GM12878 (cell line): ENCODE measurements at regions not wholly inside any gene's neighbourhood (a gene's known extent, or its start where the extent isn't known, plus 50 kb on each side); places are given as distances from the start of the nearest gene placed in this dataset.
A peak's percentile ranks its signal among the peaks of the same experiment; 100 is the strongest.

Experiments used
- ATAC-seq: fragments of 200-7000 bp; cut with Tn5 transposase; 3 replicates; pipeline ENCODE4 v1.9.1; 2020; ENCODE audit warnings: mild to moderate bottlenecking, moderate library complexity
- BruUV-seq: library from RNA; stranded (reverse); fragments of 400-500 nt; replicated peaks from 2 replicates; lab custom pipeline; 2021; lab: Mats Ljungman, UMichigan
- CTCF ChIA-PET: fragments of 300-600 bp; sonication (Branson Sonifier 250); formaldehyde crosslinking; extraction: SDS; loops from one replicate; lab custom pipeline; 2021; ENCODE audit warnings: inconsistent platforms; lab: Yijun Ruan, JAX
- POLR2A ChIA-PET: fragments of 350-600 bp; formaldehyde crosslinking; extraction: SDS; loops from one replicate; lab custom pipeline; 2021; ENCODE audit warnings: inconsistent platforms; lab: Charles Lee
- RAD21 ChIA-PET: fragments of 300-600 bp; sonication (Branson Sonifier 250); formaldehyde crosslinking; loops from one replicate; lab custom pipeline; 2023; ENCODE audit warnings: antibody characterized with exemption; ENCODE audit not compliant: unreplicated experiment; lab: Charles Lee
- SMC1A ChIA-PET: fragments of 300-600 bp; sonication (Branson Sonifier 250); formaldehyde crosslinking; loops from one replicate; lab custom pipeline; 2023; ENCODE audit not compliant: unreplicated experiment, uncharacterized antibody; lab: Charles Lee
- DNase-seq: peaks from one replicate; pipeline ENCODE4 v3.0.0-alpha.2; 2011; ENCODE audit warnings: low read depth, low spot score
- FAIRE-seq: peaks from 3 replicates; lab custom pipeline; 2011; peaks lifted over from hg19 to GRCh38; lab: Jason Lieb, UNC
- H2AFZ ChIP-seq: 2 replicates; pipeline ENCODE4 v1.6.0; 2011; ENCODE audit warnings: low read depth, low read length, control low read depth; ENCODE audit not compliant: control insufficient read depth
- H3K27ac ChIP-seq: 2 replicates; pipeline ENCODE4 v1.5.1; 2011; ENCODE audit warnings: control low read depth; ENCODE audit not compliant: control insufficient read depth, insufficient read depth
- H3K27me3 ChIP-seq, 2 experiments: replicated peaks in 1 of 2; 2 replicates each; pipeline versions ENCODE4 v1.6.0 to v1.6.1; 2011; ENCODE audit warnings: low read length in 1 of 2; ENCODE audit not compliant: control insufficient read depth in 2 of 2, insufficient read depth in 2 of 2
- H3K36me3 ChIP-seq, 2 experiments: 2 replicates each; pipeline ENCODE4 v1.5.1; 2011; ENCODE audit warnings: low read length in 1 of 2; ENCODE audit not compliant: control insufficient read depth in 2 of 2, insufficient read depth in 2 of 2
- H3K4me1 ChIP-seq: 2 replicates; pipeline ENCODE4 v1.6.1; 2011; ENCODE audit warnings: mild to moderate bottlenecking, low read length, moderate library complexity, mixed read lengths; ENCODE audit not compliant: control insufficient read depth, insufficient read depth
- H3K4me2 ChIP-seq: 2 replicates; pipeline ENCODE4 v1.6.0; 2011; ENCODE audit warnings: control low read depth; ENCODE audit not compliant: control insufficient read depth, insufficient read depth
- H3K4me3 ChIP-seq: fragments of 200-600 bp; sonication (generic); 2 replicates; pipeline ENCODE4 v1.5.1; 2016
- H3K79me2 ChIP-seq: 2 replicates; pipeline ENCODE4 v1.6.0; 2011; ENCODE audit warnings: low read length; ENCODE audit not compliant: control insufficient read depth, insufficient read depth
- H3K9ac ChIP-seq: 2 replicates; pipeline ENCODE4 v1.8.0; 2011; ENCODE audit warnings: low read length, control low read depth, mixed read lengths; ENCODE audit not compliant: control insufficient read depth, insufficient read depth
- H3K9me3 ChIP-seq: replicated peaks from 3 replicates; pipeline ENCODE4 v1.5.1; 2011; ENCODE audit warnings: mild to moderate bottlenecking, low read length; ENCODE audit not compliant: control insufficient read depth, insufficient read depth
- H4K20me1 ChIP-seq: 2 replicates; pipeline ENCODE4 v1.6.0; 2011; ENCODE audit not compliant: control insufficient read depth, insufficient read depth
- DPF2 ChIP-seq: fragments of 450-650 bp; IDR thresholded peaks from 2 replicates; pipeline ENCODE4 v1.6.1; 2017; ENCODE audit warnings: mild to moderate bottlenecking
- RAD51 ChIP-seq: fragments of 450-650 bp; IDR thresholded peaks from 2 replicates; pipeline ENCODE4 v1.6.1; 2016; ENCODE audit warnings: moderate library complexity, mild to moderate bottlenecking, inconsistent platforms
- STAT1 ChIP-seq: fragments of 450-650 bp; conservative IDR thresholded peaks from 2 replicates; pipeline ENCODE4 v1.6.1; 2014; ENCODE audit warnings: antibody characterized with exemption, mild to moderate bottlenecking
- WGBS: methylation state at CpG from one replicate; pipeline ENCODE4 v1.1.6; 2016; ENCODE audit warnings: low lambda C conversion rate; ENCODE audit not compliant: insufficient replicate concordance, insufficient coverage; ENCODE audit errors: missing lambda C conversion rate; 5-methylcytosine and 5-hydroxymethylcytosine counted together
- in situ Hi-C: fragments of 300-500 bp; cut with MboI; formaldehyde crosslinking; loops from 9 replicates; pipeline ENCODE4 v1.14.3; 2018; ENCODE audit warnings: mixed read lengths
- intact Hi-C: fragments of 100-400 bp; cut with micrococcal nuclease; formaldehyde crosslinking; loops from one replicate; pipeline ENCODE4 v1.14.2; 2022; ENCODE audit not compliant: unreplicated experiment
- TF ChIP-seq, protein P1 (sequence below): IDR thresholded peaks from 2 replicates; pipeline ENCODE4 v1.6.1; 2011; ENCODE audit warnings: low read depth, low read length, improper control_type of control experiment, borderline replicate concordance

- H2AFZ ChIP-seq, result no peak overlapping the region
- H3K36me3 ChIP-seq, result no peaks in the 10 kb centered on the region
- CTCF ChIA-PET, result no interaction called here
- BruUV-seq, result no TSS peak
- intact Hi-C loops (no loop called here), in situ Hi-C loops (no loop called here)
- H3K9ac ChIP-seq, result no peak overlapping the region
- RAD21 ChIA-PET, result no interaction called here
- no peak for DNase-seq
- H3K27me3 ChIP-seq, result no peaks in the 10 kb centered on the region
- H3K4me1 ChIP-seq, result no peaks in the 10 kb centered on the region
- no peak for FAIRE-seq
- no peak overlapping the region for H3K4me2 ChIP-seq
- no peak for TF ChIP-seq STAT1
- peak; percentile 64; the same call in 1 of the 2 replicates for TF ChIP-seq DPF2
- ATAC-seq, result no peak
- 78% methylated on average over 12 of the region's 12 CpGs for WGBS
- H3K27ac ChIP-seq, result no peak overlapping the region
- SMC1A ChIA-PET, result no interaction called here
- H3K4me3 ChIP-seq, result no peak overlapping the region
- H3K9me3 ChIP-seq, result no peaks in the 10 kb centered on the region
- H4K20me1 ChIP-seq, result no peaks in the 10 kb centered on the region
- no peaks in the 10 kb centered on the region for H3K79me2 ChIP-seq
- POLR2A ChIA-PET, result no interaction called here
Observed at GRCh38 chr19:5235458-5236219, 105.0 kb downstream of the PTPRS start.

GRCh38 chr19:5234412-5234811, 106.2 kb downstream of the PTPRS start:
- H3K4me2 ChIP-seq, result no peak overlapping the region

More at GRCh38 chr19:5234412-5234811, 106.2 kb downstream of the PTPRS start:
- no peak overlapping the region for H3K4me3 ChIP-seq
- in situ Hi-C loops (no loop called here), intact Hi-C loops (no loop called here)
- 91% methylated on average over 3 of the region's 3 CpGs for WGBS
- no peaks in the 10 kb centered on the region for H3K4me1 ChIP-seq
- H2AFZ ChIP-seq, result no peak overlapping the region
- DNase-seq (no peak), FAIRE-seq (no peak), ATAC-seq (no peak)
- TF ChIP-seq, protein P1, sequence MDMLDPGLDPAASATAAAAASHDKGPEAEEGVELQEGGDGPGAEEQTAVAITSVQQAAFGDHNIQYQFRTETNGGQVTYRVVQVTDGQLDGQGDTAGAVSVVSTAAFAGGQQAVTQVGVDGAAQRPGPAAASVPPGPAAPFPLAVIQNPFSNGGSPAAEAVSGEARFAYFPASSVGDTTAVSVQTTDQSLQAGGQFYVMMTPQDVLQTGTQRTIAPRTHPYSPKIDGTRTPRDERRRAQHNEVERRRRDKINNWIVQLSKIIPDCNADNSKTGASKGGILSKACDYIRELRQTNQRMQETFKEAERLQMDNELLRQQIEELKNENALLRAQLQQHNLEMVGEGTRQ, result no peak
- TF ChIP-seq DPF2 (peak; percentile 89), RAD51 (no peak)
- H3K27me3 ChIP-seq, result no peaks in the 10 kb centered on the region
- ChIA-PET RAD21 (interaction anchor here (0.5 kb wide), 1 partner anchor 9 kb away, joined by 6 read pairs; no protein-coding TSS in a partner anchor), POLR2A (interaction anchor here (0.7 kb wide), 1 partner anchor 101 kb away, joined by 4 read pairs; no protein-coding TSS in a partner anchor), SMC1A (no interaction called here), CTCF (no interaction called here)
- TSS peak; percentile 65 for BruUV-seq
- no peaks in the 10 kb centered on the region for H3K36me3 ChIP-seq
- no peaks in the 10 kb centered on the region for H4K20me1 ChIP-seq
- no peaks in the 10 kb centered on the region for H3K9me3 ChIP-seq
- H3K9ac ChIP-seq, result no peak overlapping the region
- H3K27ac ChIP-seq, result no peak overlapping the region
- no peaks in the 10 kb centered on the region for H3K79me2 ChIP-seq
